Kidney epithelial cell (primary cell): ENCODE measurements at regions not wholly inside any gene's neighbourhood (a gene's known extent, or its start where the extent isn't known, plus 50 kb on each side); places are given as distances from the start of the nearest gene placed in this dataset.

Source experiments
- DNase-seq: peaks from one replicate; pipeline ENCODE4 v3.0.0-alpha.2; 2010; ENCODE audit warnings: low read depth
- H3K27me3 ChIP-seq: 2 replicates; pipeline ENCODE4 v1.6.0; 2011; ENCODE audit warnings: low read length; ENCODE audit not compliant: control insufficient read depth, insufficient read depth
- H3K36me3 ChIP-seq: 2 replicates; pipeline ENCODE4 v1.5.1; 2011; ENCODE audit warnings: low read length; ENCODE audit not compliant: control insufficient read depth, insufficient read depth
- H3K4me3 ChIP-seq: 2 replicates; pipeline ENCODE4 v1.5.1; 2011; ENCODE audit warnings: low read depth, mild to moderate bottlenecking, control low read depth, low read length
- CTCF ChIP-seq: IDR thresholded peaks from 2 replicates; pipeline ENCODE4 v1.5.1; 2011; ENCODE audit warnings: mild to moderate bottlenecking, moderate library complexity, low read length, control low read depth, inconsistent platforms; ENCODE audit not compliant: insufficient read depth, poor library complexity, severe bottlenecking

GRCh38 chr5:124234770-124235562 is 511.5 kb downstream of the ZNF608 start:
- no peak for DNase-seq
- no peak for TF ChIP-seq CTCF

GRCh38 chr5:124234022-124234769 is 512.2 kb downstream of the ZNF608 start:
- no peaks in the 10 kb centered on the region for H3K36me3 ChIP-seq
- no peak for DNase-seq

More at GRCh38 chr5:124234770-124235562, 511.5 kb downstream of the ZNF608 start:
- no peaks in the 10 kb centered on the region for H3K36me3 ChIP-seq
- H3K4me3 ChIP-seq = no peak overlapping the region
- no peaks in the 10 kb centered on the region for H3K27me3 ChIP-seq

GRCh38 chr5:124232515-124232914 is 513.9 kb downstream of the ZNF608 start:
- no peaks in the 10 kb centered on the region for H3K27me3 ChIP-seq
- TF ChIP-seq CTCF = no peak
- H3K4me3 ChIP-seq = no peak overlapping the region
- no peak for DNase-seq
- H3K36me3 ChIP-seq = no peaks in the 10 kb centered on the region

More at GRCh38 chr5:124234022-124234769, 512.2 kb downstream of the ZNF608 start:
- Histone ChIP-seq H3K27me3 (no peaks in the 10 kb centered on the region), H3K4me3 (no peak overlapping the region)
- TF ChIP-seq CTCF = no peak

GRCh38 chr5:124231802-124232201 is 514.6 kb downstream of the ZNF608 start:
- no peak for TF ChIP-seq CTCF
- DNase-seq = no peak
- no peak overlapping the region for H3K4me3 ChIP-seq
- H3K27me3 ChIP-seq = no peaks in the 10 kb centered on the region
- no peaks in the 10 kb centered on the region for H3K36me3 ChIP-seq

- Histone ChIP-seq H3K36me3 (no peaks in the 10 kb centered on the region), H3K4me3 (no peak overlapping the region), H3K27me3 (no peaks in the 10 kb centered on the region)
- TF ChIP-seq CTCF = no peak
- no peak for DNase-seq
These were observed 515.2 kb downstream of the ZNF608 start for GRCh38 chr5:124231230-124231629.

GRCh38 chr5:124230456-124230855 is 516.0 kb downstream of the ZNF608 start:
- DNase-seq = no peak
- TF ChIP-seq CTCF = no peak
- Histone ChIP-seq H3K36me3 (no peaks in the 10 kb centered on the region), H3K4me3 (no peak overlapping the region), H3K27me3 (no peaks in the 10 kb centered on the region)
